ENCODE measurements at regions not wholly inside any gene's neighbourhood (a gene's known extent, or its start where the extent isn't known, plus 50 kb on each side); places are given as distances from the start of the nearest gene placed in this dataset.
A peak's percentile ranks its signal among the peaks of the same experiment; 100 is the strongest.

GRCh38 chr9:134214386-134214765, 50.0 kb upstream of the RNU6ATAC start:
- no peak for FAIRE-seq

GRCh38 chr9:134214766-134215419, 50.5 kb upstream of the RNU6ATAC start:
- FAIRE-seq: no peak

- no peak for FAIRE-seq
Measured at GRCh38 chr9:134215420-134215698, 51.0 kb upstream of the RNU6ATAC start.

DNA sequence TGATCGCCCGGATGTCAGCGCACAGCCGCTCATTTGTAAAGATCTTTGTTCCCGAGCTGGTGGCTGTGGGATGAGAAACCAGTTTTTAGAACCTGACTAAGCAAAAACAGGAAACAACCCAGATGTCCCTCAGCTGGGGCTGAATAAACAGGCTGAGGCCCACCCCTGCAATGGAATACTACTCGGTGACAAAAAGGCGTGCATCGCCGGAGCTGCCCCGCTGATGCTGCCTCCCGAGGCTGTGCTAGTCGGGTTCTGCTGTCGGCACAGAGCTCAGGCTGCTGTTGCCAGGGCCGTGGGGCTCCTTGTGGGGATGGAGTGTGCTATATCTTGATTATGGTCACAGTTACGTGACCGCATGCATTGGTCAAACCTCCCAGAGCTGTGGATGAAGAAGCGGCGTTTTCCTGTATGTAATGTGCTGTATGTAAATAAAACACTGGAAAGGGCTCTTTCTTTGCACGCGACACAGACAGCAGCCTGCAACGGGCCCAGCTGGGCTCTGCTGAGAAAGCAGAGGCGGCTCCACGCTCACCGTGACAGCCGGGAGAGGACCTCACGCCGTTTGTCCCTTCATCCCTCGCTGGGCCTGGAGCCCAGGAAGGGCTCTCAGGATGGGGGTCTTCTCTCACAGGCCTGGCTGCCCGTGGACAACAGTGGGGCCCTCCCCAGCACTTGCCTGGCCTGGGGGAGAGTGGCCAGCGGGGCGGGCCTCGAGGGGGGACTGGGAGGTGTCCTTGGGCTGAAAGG, 51.5 kb upstream of the RNU6ATAC start:
- FAIRE-seq: no peak

- FAIRE-seq: no peak
Measured at GRCh38 chr9:134216449-134216951, 52.1 kb upstream of the RNU6ATAC start.

GRCh38 chr9:134216961-134217360, 52.6 kb upstream of the RNU6ATAC start:
- no peak for FAIRE-seq

GRCh38 chr9:134217431-134218210, 53.3 kb upstream of the RNU6ATAC start:
- FAIRE-seq: no peak

DNA sequence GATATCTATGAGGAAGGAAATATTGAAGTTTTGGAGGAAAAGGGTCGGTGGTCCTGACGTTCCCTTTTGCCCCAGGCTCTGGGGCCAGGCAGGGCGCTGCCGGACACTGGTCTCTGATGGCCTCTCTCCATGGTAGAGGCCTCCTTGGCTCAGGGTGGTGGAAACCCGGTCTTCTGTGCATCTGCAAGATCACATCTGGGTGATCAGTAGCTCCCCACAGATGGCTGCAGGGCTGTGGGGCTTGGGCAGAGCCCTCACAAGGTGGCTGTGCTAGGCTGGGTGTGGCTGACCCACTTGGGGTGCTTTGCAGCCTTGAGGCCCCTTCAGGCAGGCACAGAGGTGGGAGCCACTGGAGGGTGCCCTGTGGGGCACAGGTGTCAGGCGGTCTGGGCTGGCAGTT, 53.9 kb upstream of the RNU6ATAC start:
- FAIRE-seq: no peak

DNA sequence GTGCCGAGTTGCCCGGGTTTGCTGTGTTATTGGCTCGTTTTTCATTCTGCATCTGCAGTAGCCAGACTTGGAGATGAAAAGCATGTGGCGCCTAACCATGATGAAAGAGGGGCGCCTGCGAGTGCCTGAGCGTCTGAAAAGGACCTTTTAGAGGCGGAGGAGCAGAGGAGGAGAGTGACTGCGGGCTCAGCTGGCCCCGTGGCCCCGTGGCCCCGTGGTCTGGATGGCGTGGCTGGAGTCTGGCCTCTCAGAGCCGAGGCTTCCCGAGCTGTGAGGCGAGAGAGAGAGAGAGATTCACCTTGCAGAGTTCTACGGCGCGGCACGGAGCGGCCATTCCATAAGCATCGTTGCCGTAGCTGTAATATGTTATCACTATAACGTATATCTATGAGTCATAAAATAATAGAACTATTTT, 55.3 kb upstream of the RNU6ATAC start:
- FAIRE-seq: no peak

GRCh38 chr9:134220311-134220710, 55.9 kb upstream of the RNU6ATAC start:
- no peak for FAIRE-seq

DNA sequence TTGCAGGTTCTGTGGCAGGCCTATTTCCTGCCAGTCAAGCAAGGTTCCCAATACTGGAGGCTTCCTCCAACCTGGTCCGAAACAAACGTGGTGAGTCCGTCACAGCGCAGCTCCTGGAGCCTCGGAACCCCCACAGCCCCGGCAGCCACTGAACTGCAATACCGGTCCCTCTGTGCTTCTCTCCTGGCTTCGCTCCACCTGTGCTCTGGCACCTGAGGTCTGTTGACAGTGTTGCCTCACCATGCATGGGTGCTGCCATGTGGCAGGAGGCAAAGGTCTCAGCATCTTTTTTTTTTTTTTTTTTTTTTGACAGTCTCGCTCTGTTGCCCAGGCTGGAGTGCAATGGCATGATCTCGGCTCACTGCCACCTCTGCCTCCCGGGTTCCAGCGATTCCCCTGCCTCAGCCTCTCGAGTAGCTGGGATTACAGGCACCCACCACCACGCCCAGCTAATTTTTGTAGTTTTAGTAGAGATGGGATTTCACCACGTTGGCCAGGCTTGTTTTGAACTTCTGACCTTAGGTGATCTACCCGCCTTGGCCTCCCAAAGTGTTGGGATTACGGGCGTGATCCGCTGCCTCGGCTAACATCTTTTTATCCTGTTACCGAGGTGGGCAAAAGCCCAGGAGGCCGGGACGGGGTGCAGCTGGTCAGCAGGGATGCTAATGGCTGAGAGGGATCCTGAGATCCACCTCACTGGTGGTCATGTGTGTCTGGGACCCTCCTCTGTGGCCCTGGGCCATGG, 57.1 kb upstream of the RNU6ATAC start:
- no peak for FAIRE-seq

DNA sequence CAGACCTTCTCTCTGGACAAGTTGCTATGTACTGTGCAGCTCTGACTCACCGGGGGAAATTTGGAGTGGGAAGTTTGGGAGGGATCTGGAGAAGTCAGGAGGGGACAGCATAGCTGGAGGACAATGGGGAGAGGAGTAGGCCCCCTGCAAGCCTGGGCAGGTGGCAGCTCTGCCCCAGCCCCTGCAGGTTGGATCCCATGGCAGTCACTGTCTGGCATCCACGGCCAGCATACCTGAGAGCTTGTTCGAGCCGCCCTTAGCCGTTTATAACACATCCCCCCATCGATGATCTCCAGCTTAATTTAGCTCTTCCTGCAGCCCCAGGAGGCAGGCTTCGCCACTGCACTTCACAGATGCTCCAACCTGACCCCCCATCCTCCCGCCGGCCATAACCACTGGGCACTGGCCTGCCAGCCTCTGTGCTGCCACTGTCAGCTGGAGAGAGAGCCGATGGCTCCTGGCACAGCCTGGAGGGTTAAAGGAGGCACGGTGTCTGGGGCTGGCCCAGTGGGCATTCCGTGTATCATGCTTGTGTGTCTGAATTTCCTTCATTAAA, 57.7 kb upstream of the RNU6ATAC start:
- FAIRE-seq: no peak

DNA sequence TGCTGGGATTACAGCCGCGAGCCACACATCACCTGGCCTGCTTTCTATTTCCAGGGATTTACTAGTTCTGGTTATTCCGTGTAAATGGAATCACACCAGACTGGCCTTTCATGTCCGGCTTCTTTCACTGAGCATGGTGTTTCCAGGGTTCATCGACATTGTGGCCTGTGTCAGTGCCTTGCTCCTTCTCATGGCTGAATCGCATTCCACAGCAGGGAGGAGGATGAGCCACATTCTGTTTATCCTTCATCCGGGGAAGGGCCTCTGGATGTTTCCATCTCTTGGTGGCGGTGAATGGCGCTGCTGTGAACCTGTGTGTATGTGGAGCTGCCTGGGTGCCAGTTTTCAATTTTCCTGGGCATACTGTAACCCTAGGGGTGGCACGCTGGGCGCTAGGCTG, 58.7 kb upstream of the RNU6ATAC start:
- FAIRE-seq: no peak

GRCh38 chr9:134223591-134224122, 59.3 kb upstream of the RNU6ATAC start:
- FAIRE-seq: no peak

- peak; percentile 39 for FAIRE-seq
Measured at GRCh38 chr9:134224127-134224526, 59.8 kb upstream of the RNU6ATAC start.

GRCh38 chr9:134224567-134225093, 60.3 kb upstream of the RNU6ATAC start:
- no peak for FAIRE-seq

DNA sequence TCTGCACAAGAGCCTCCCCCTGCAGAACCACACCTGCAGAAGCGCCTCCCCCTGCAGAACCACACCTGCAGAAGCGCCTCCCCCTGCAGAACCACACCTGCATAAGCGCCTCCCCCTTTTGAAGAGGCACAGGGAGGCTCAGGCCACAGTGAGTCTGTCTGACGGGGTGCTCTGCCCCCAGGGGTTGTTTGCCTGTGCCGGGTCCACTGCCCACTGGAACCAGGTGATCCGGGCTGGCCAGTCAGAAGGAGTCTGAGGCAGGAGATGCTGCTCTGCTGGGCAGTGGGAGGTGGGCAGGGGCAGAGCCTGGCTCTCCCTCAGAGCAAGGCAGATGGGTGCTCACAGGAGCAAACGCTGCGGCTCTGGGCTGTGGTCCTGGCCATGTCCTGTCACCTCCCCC, 60.8 kb upstream of the RNU6ATAC start:
- no peak for FAIRE-seq

DNA sequence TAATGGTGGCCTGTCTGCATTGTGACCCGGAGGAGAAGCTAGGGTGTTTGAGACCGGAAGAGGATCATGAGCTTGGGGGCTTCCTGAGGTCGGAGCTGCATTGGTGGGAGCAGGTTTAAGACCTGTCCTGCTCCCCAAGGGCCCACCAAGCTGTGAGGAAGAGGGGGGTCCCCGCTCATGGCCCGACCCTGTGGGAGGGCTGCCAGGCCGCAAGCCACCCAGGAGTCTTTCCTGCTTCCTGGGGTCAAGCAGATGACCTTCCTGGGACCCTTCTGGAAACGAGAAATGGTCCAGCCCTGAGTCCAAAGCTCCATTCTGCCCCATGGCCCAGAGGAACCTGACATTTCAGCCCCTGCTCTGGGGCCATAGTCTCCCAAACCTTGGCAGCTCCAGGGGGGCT, 61.5 kb upstream of the RNU6ATAC start:
- FAIRE-seq: no peak

GRCh38 chr9:134226221-134226930, 62.0 kb upstream of the RNU6ATAC start:
- no peak for FAIRE-seq

DNA sequence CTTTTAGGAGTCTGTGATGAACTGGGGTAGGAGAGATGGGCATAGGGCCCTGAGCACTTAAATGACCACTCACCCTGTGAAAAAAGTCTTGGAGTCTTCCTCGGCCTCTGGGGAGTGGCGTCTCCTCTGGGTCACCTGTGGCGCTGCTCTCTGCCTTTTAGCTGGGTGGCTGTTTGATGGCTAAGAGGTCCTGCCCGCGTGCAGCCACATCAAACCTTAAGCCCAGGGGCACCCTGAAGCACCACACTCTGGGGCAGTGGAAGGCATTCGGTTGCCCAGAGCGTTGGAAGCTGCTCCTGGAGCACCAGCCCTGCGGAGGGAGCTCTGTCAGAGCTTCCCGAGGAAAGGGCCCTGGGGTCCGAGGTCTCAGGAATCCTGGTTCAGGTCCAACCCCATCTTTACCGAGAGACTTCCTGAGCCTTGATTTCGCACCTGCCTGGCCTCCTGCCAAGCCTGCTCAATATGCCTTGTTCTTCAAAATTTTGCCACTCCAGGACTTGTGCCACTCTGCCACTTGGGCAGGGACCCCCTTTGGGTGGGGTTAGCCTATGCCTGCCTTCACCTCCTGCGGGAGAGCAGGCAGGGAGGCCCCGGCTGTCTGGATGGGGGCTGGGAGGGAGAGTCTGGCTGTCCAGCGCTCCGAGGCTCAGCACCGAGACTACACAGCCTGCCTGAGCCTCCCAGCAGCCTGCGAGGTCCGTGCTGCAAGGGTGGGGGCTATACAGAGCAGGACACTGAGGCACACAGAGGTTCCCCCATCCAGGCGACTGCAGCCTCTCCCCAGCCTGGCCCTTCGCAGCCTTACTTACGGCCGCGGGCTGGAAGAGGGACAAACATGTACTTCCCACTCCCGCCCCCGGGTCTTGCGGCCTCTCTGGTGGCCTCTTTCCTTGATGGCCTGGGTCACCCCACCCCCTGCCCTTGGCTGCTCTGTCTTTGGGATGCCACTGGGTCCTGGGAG, 63.4 kb upstream of the RNU6ATAC start:
- FAIRE-seq: no peak

Data from endometrium (tissue), 2 donors.